NCI-H187 treated with DMSO at 0.1 percent for 48 hours (cell line): ENCODE measurements at regions not wholly inside any gene's neighbourhood (a gene's known extent, or its start where the extent isn't known, plus 50 kb on each side); places are given as distances from the start of the nearest gene placed in this dataset.
"Not testable (repeated sequence)": the region's sequence is repeated elsewhere in the genome, so short reads cannot be mapped to it uniquely, and the experiment has no call there.

Source experiments
- DNase-seq: peaks from one replicate; lab custom pipeline; 2025; lab: John Stamatoyannopoulos, UW

GRCh38 chr14:57150449-57150848 lies 118.3 kb downstream of the EXOC5 start:
- no peak for DNase-seq

- no peak for DNase-seq
Observed at GRCh38 chr14:57139173-57139572, 129.5 kb downstream of the EXOC5 start.

GRCh38 chr14:57136669-57137328 lies 131.9 kb downstream of the EXOC5 start:
- DNase-seq: no peak

- DNase-seq: not testable (repeated sequence)
Observed at GRCh38 chr14:57127809-57128208, 140.9 kb downstream of the EXOC5 start.

GRCh38 chr14:57122129-57122528 lies 146.6 kb downstream of the EXOC5 start:
- DNase-seq: no peak

GRCh38 chr14:57112072-57112807 lies 156.5 kb downstream of the EXOC5 start:
- DNase-seq: not testable (repeated sequence)

- DNase-seq: not testable (repeated sequence)
Observed at GRCh38 chr14:57110411-57110810, 158.3 kb downstream of the EXOC5 start.

GRCh38 chr14:57091030-57091608 lies 177.6 kb downstream of the EXOC5 start:
- no peak for DNase-seq

GRCh38 chr14:57089901-57090300 lies 178.8 kb downstream of the EXOC5 start:
- no peak for DNase-seq

GRCh38 chr14:57087841-57088240 lies 180.9 kb downstream of the EXOC5 start:
- no peak for DNase-seq

- DNase-seq: no peak
Observed at GRCh38 chr14:57086271-57087162, 182.2 kb downstream of the EXOC5 start.

GRCh38 chr14:57085801-57086200 lies 182.9 kb downstream of the EXOC5 start:
- DNase-seq: no peak

GRCh38 chr14:57085043-57085442 lies 183.7 kb downstream of the EXOC5 start:
- no peak for DNase-seq

- no peak for DNase-seq
Observed at GRCh38 chr14:57080691-57081090, 188.0 kb downstream of the EXOC5 start.

- no peak for DNase-seq
Observed at GRCh38 chr14:57078054-57078453, 190.7 kb downstream of the EXOC5 start.

GRCh38 chr14:57073986-57074385 lies 194.7 kb downstream of the EXOC5 start:
- no peak for DNase-seq

GRCh38 chr14:57071639-57072038 lies 197.1 kb downstream of the EXOC5 start:
- no peak for DNase-seq

- no peak for DNase-seq
Observed at GRCh38 chr14:57069702-57070101, 199.0 kb downstream of the EXOC5 start.

- DNase-seq: no peak
Observed at GRCh38 chr14:57068511-57068910, 200.2 kb downstream of the EXOC5 start.

- DNase-seq: no peak
Observed at GRCh38 chr14:57066887-57067513, 201.7 kb downstream of the EXOC5 start.

- DNase-seq: no peak
Observed at GRCh38 chr14:57066463-57066862, 202.2 kb downstream of the EXOC5 start.
